Hematopoietic multipotent progenitor cell treated with erythropoietin and hydrocortisone succinate and interleukin-3 and kit ligand, for 4 days (in vitro differentiated cells): ENCODE measurements at regions not wholly inside any gene's neighbourhood (a gene's known extent, or its start where the extent isn't known, plus 50 kb on each side); places are given as distances from the start of the nearest gene placed in this dataset.
A peak's percentile ranks its signal among the peaks of the same experiment; 100 is the strongest.

Experiments
- DNase-seq: peaks from one replicate; pipeline ENCODE4 v3.0.0-alpha.2; 2015

- no peak for DNase-seq
These were observed 147.4 kb upstream of the STK17B start for GRCh38 chr2:196318517-196319377.

- DNase-seq = no peak
These were observed 151.8 kb upstream of the STK17B start for GRCh38 chr2:196322973-196323810.

GRCh38 chr2:196324211-196324610, 152.8 kb upstream of the STK17B start:
- DNase-seq = peak; percentile 45

GRCh38 chr2:196328088-196328680, 156.8 kb upstream of the STK17B start:
- peak; percentile 42 for DNase-seq

GRCh38 chr2:196329959-196330358, 158.6 kb upstream of the STK17B start:
- no peak for DNase-seq

- DNase-seq = no peak
These were observed 159.3 kb upstream of the STK17B start for GRCh38 chr2:196330645-196331044.

GRCh38 chr2:196331143-196331542, 159.8 kb upstream of the STK17B start:
- DNase-seq = peak; percentile 83

- DNase-seq = no peak
These were observed 160.5 kb upstream of the STK17B start for GRCh38 chr2:196331851-196332250.

- DNase-seq = no peak
These were observed 162.0 kb upstream of the STK17B start for GRCh38 chr2:196333397-196333796.

GRCh38 chr2:196334710-196335109, 163.3 kb upstream of the STK17B start:
- no peak for DNase-seq

GRCh38 chr2:196335221-196335634, 163.8 kb upstream of the STK17B start:
- DNase-seq = no peak

GRCh38 chr2:196336207-196336606, 164.8 kb upstream of the STK17B start:
- no peak for DNase-seq

GRCh38 chr2:196336715-196337114, 165.3 kb upstream of the STK17B start:
- DNase-seq = no peak

GRCh38 chr2:196337208-196337953, 166.0 kb upstream of the STK17B start:
- DNase-seq = peak; percentile 66

GRCh38 chr2:196338440-196338839, 167.1 kb upstream of the STK17B start:
- no peak for DNase-seq

GRCh38 chr2:196341277-196341841, 170.0 kb upstream of the STK17B start:
- peak; percentile 18 for DNase-seq

- DNase-seq = no peak
These were observed 173.0 kb upstream of the STK17B start for GRCh38 chr2:196344397-196344796.

- DNase-seq = no peak
These were observed 182.3 kb upstream of the STK17B start for GRCh38 chr2:196353717-196354116.

- no peak for DNase-seq
These were observed 182.8 kb upstream of the STK17B start for GRCh38 chr2:196354186-196354585.

GRCh38 chr2:196356332-196356731, 185.0 kb upstream of the STK17B start:
- peak; percentile 71 for DNase-seq

- no peak for DNase-seq
These were observed 189.3 kb upstream of the STK17B start for GRCh38 chr2:196360650-196361049.

- no peak for DNase-seq
These were observed 190.4 kb upstream of the STK17B start for GRCh38 chr2:196361606-196362326.
